Thyroid gland (tissue), 4 donors: ENCODE measurements at regions not wholly inside any gene's neighbourhood (a gene's known extent, or its start where the extent isn't known, plus 50 kb on each side); places are given as distances from the start of the nearest gene placed in this dataset.

Experiments
- DNase-seq, 2 donors: peaks; one replicate each; pipeline ENCODE4 v3.0.0-alpha.2; 2019
- H3K27ac ChIP-seq, 3 donors: fragments of 200-600 bp; sonication (generic); 1 replicate in 2 of 3; 2 replicates in 1 of 3; pipeline ENCODE4 v1.5.1; 2016 to 2019; ENCODE audit warnings: mild to moderate bottlenecking in 1 of 3, moderate library complexity in 1 of 3
- H3K27me3 ChIP-seq: fragments of 200-600 bp; sonication (generic); one replicate; pipeline ENCODE4 v1.5.1; 2019
- H3K36me3 ChIP-seq, 2 donors: fragments of 200-600 bp; sonication (generic); one replicate each; pipeline ENCODE4 v1.5.1; 2016 to 2019
- H3K4me1 ChIP-seq, 2 donors: fragments of 200-600 bp; sonication (generic); one replicate each; pipeline ENCODE4 v1.5.1; 2017 to 2019
- H3K4me3 ChIP-seq, 3 donors: fragments of 200-600 bp; sonication (generic); replicated peaks in 1 of 3; 1 replicate in 2 of 3; 2 replicates in 1 of 3; pipeline ENCODE4 v1.5.1; 2016; ENCODE audit warnings: mild to moderate bottlenecking in 1 of 3
- H3K9me3 ChIP-seq: fragments of 200-600 bp; sonication (generic); one replicate; pipeline ENCODE4 v1.5.1; 2017
- CTCF ChIP-seq, 6 experiments: fragments of 200-600 bp in 3 of 6; fragments of 450-650 bp in 3 of 6; sonication (generic) in 3 of 6; IDR thresholded peaks; one replicate each; pipeline ENCODE4 v1.5.1; 2016 to 2019; ENCODE audit warnings: antibody characterized with exemption in 6 of 6, mild to moderate bottlenecking in 2 of 6, inconsistent platforms in 1 of 6, moderate library complexity in 1 of 6
- POLR2A ChIP-seq, 2 donors: fragments of 450-650 bp; IDR thresholded peaks; one replicate each; pipeline ENCODE4 v1.6.1; 2017; ENCODE audit warnings: antibody characterized with exemption in 2 of 2, mild to moderate bottlenecking in 2 of 2, moderate library complexity in 1 of 2
- WGBS, 2 donors: methylation state at CpG; one replicate each; pipeline ENCODE4 v1.1.5; 2017; 5-methylcytosine and 5-hydroxymethylcytosine counted together
- intact Hi-C: fragments of 100-400 bp; cut with DNase I; formaldehyde crosslinking; loops from one replicate; pipeline ENCODE4 v1.15.1; 2023

DNA sequence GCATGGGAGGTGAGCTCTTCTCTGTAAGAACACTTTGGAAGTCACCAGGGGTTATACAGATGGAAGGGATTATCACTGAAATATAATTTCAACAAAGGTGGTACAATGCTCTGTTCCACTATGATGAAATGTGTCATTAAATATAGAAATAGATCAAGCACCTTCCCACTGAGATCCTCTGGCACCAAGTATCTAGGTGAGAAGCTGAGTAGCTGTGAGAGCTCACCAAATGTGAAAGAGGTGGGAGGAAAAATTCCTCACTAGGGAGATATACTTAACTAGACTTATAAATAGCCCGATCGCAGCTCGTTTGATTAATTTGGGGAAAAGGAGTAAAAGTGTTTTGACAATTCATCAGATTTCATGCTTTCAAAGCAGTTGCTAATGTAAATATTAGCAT is 247.6 kb downstream of the SMAD2 start:
- Histone ChIP-seq H3K27me3 (no peaks in the 10 kb centered on the region), H3K4me1 (no peaks in the 10 kb centered on the region), H3K27ac (no peak overlapping the region), H3K4me3 (no peak overlapping the region), H3K36me3 (no peaks in the 10 kb centered on the region), H3K9me3 (no peaks in the 10 kb centered on the region)
- intact Hi-C loops = no loop called here
- no peak for DNase-seq
- 78 to 85% methylated on average over 3 of the region's 3 CpGs for WGBS, 2 donors
- TF ChIP-seq POLR2A (IDR thresholded peaks at IDR 0.05) (no peak), CTCF (IDR thresholded peaks at IDR 0.05) (no peak)

DNA sequence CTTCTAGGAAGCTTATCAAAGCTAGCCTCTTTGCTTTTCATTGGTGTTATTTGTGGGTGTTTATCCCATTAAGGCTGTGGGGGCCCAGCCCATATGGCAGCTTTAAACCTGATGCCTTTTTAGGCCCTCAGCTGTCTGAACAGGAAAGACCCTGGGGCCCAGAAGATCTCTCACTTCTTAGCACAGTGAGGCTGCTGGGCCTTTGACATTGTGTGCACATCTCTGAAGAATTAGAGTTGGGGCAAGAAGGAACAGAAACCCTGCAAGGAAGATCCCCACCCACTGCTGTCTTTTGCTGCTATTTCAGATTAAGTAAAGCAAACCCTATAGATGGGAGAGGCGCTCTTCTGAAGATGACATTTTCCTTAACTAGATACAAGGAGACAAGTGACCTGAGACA is 250.0 kb downstream of the SMAD2 start:
- no peaks in the 10 kb centered on the region for H3K4me1 ChIP-seq
- no peak overlapping the region for H3K4me3 ChIP-seq
- no peaks in the 10 kb centered on the region for H3K36me3 ChIP-seq
- no peaks in the 10 kb centered on the region for H3K9me3 ChIP-seq
- H3K27me3 ChIP-seq = no peaks in the 10 kb centered on the region
- DNase-seq = no peak
- TF ChIP-seq POLR2A (IDR thresholded peaks at IDR 0.05) (no peak), CTCF (IDR thresholded peaks at IDR 0.05) (no peak)
- WGBS, 2 donors = 86 to 100% methylated on average over 1 of the region's 1 CpG
- no peak overlapping the region for H3K27ac ChIP-seq
- intact Hi-C loops = no loop called here

DNA sequence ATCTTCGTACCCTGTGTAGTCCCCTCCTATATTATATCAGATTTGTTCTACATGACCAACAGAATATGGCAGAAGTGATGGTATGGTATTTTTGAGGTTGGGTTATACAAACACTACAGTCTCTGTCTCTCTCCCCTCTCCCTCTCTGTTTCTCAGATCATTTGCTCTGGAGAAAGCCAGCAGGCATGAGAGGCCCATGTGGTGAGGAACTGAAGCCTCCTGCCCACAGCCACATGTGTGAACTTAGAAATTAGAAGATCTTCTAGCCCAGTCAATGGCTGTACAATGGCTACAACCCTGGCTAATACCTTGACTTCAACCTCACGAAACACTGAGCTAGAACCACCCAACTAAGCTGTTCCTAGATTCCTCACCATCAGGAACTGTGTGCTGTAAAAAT is 250.6 kb downstream of the SMAD2 start:
- Histone ChIP-seq H3K27me3 (no peaks in the 10 kb centered on the region), H3K4me1 (no peaks in the 10 kb centered on the region), H3K4me3 (no peak overlapping the region), H3K27ac (no peak overlapping the region), H3K36me3 (no peaks in the 10 kb centered on the region), H3K9me3 (no peaks in the 10 kb centered on the region)
- no peak for DNase-seq
- no peak for TF ChIP-seq CTCF (IDR thresholded peaks at IDR 0.05)
- intact Hi-C loops = no loop called here
- WGBS, 2 donors = 90 to 97% methylated on average over 2 of the region's 2 CpGs

GRCh38 chr18:47677952-47678351 is 252.5 kb downstream of the SMAD2 start:
- no peaks in the 10 kb centered on the region for H3K9me3 ChIP-seq
- H3K4me3 ChIP-seq = no peak overlapping the region
- H3K27ac ChIP-seq = no peak overlapping the region
- WGBS, 2 donors = 90% methylated on average over 3 of the region's 3 CpGs
- TF ChIP-seq POLR2A (IDR thresholded peaks at IDR 0.05) (no peak), CTCF (IDR thresholded peaks at IDR 0.05) (no peak)
- intact Hi-C loops = no loop called here
- H3K36me3 ChIP-seq = no peaks in the 10 kb centered on the region
- DNase-seq = no peak
- no peaks in the 10 kb centered on the region for H3K27me3 ChIP-seq
- H3K4me1 ChIP-seq = no peaks in the 10 kb centered on the region

DNA sequence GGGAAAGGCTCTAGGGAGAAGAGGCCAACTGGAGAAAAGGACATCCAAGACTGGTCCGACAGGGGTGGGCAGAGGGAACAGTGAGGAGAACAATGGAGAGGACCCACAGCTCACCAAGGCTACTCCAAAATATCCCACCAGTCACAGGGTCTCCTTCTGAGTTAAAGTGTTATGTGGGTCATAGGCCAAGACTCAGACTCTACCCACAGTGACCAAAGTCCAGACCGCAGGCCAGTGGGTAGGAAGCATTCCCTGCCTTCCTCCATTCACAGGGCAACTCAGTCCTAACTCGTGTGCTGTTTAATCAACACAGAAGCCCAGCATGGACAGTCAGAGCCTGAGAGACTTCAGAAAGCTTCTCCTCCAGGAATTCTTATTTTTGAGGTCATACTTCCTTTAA is 260.6 kb downstream of the SMAD2 start:
- Histone ChIP-seq H3K9me3 (no peaks in the 10 kb centered on the region), H3K27ac (no peak overlapping the region), H3K36me3 (no peaks in the 10 kb centered on the region), H3K27me3 (no peaks in the 10 kb centered on the region), H3K4me3 (no peak overlapping the region), H3K4me1 (peaks cover 0 to 5% of the 10 kb centered on the region in 2 donors)
- TF ChIP-seq POLR2A (IDR thresholded peaks at IDR 0.05) (no peak), CTCF (IDR thresholded peaks at IDR 0.05) (no peak)
- no peak for DNase-seq
- intact Hi-C loops = no loop called here
- WGBS, 2 donors = 85 to 86% methylated on average over 3 of the region's 3 CpGs
